WI38 (cell line): ENCODE measurements at regions not wholly inside any gene's neighbourhood (a gene's known extent, or its start where the extent isn't known, plus 50 kb on each side); places are given as distances from the start of the nearest gene placed in this dataset.

ENCODE experiments used
- H3K4me3 ChIP-seq: 2 replicates; pipeline ENCODE4 v1.5.1; 2011; ENCODE audit warnings: low read depth, mild to moderate bottlenecking, control low read depth, low read length
- TF ChIP-seq, protein P1 (sequence below): IDR thresholded peaks from 2 replicates; pipeline ENCODE4 v1.5.1; 2012; ENCODE audit warnings: low read depth, mild to moderate bottlenecking, control low read depth, low read length

DNA sequence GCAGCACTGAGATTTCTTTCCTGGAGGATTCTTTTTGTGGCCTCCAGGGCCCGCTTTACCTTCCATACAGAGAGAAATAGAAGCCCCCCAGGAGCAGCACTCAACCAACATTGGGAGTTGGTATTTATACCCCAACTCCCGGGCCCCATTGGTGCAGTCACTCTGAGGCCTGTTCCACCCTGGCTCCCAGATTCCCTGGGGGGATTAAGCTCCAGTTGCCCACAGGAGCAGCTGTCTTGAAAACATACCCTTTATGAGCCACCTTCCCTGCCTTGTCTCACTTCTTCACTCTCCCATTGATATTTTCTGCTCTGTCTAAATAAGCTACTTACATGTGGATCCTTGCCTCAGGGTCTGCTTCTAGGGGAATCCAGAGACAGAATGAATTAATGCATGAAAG lies 167.8 kb downstream of the KATNIP start:
- TF ChIP-seq, protein P1, sequence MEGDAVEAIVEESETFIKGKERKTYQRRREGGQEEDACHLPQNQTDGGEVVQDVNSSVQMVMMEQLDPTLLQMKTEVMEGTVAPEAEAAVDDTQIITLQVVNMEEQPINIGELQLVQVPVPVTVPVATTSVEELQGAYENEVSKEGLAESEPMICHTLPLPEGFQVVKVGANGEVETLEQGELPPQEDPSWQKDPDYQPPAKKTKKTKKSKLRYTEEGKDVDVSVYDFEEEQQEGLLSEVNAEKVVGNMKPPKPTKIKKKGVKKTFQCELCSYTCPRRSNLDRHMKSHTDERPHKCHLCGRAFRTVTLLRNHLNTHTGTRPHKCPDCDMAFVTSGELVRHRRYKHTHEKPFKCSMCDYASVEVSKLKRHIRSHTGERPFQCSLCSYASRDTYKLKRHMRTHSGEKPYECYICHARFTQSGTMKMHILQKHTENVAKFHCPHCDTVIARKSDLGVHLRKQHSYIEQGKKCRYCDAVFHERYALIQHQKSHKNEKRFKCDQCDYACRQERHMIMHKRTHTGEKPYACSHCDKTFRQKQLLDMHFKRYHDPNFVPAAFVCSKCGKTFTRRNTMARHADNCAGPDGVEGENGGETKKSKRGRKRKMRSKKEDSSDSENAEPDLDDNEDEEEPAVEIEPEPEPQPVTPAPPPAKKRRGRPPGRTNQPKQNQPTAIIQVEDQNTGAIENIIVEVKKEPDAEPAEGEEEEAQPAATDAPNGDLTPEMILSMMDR, result no peak
- no peak overlapping the region for H3K4me3 ChIP-seq

DNA sequence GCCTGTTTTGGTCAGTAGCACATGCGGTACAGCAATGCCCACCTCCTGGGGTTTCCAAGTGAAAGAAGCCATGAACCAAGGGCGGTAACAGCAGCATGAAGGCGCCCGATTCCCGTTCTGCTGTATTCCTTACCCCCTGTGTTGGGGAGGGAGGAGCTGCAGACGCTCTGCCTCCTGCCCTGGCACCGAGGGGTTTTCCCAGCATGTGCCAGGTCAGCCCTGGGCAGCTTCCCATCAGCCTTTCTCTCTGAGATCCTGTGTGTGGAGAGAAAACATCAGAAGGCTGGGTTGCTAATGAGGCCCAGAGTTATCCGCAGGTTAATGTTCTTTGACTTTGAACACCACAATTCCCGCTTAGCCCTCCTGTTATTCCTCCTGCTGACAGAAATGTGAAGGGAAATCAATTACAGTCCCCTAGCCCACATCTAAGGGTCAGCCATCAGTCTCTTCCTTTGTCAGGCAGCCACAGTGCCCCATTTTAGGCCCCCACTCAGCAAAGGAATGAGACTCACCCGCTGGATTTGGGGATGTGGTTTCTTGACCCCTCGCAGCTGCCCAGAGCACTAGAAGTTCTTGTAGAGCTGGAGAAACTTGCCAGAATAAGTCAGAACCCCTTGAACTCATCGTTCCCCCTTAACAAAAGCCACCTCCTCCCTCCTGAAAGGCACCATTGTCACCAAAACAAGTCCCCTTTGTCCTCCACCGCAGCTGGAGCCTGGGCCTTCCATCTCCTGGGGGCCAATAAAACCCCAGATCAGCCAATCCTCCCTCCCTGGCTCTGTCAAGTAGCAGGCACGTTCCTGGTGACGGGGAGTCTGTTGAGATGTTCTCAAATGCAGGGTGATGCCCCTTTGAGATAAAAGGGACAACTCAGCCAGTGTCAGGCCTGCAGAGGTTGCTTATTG lies 168.5 kb downstream of the KATNIP start:
- TF ChIP-seq, protein P1, result no peak
- no peak overlapping the region for H3K4me3 ChIP-seq

DNA sequence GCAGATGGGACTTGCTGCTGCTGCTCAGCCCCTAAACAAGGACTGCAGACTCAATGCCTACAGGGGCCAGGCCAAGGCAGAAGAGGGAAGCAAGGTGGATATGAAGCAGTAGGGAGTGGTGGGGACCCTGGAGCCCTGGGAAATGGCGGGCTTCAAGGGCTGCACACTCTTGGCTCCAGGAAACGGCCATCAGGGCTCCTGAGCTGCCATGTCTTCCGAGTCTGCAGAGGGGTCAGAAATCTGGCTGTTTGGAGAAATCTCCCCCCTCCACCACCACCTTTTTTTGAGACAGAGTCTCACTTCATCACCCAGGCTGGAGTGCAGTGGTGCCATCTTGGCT lies 169.1 kb downstream of the KATNIP start:
- TF ChIP-seq, protein P1, result no peak

DNA sequence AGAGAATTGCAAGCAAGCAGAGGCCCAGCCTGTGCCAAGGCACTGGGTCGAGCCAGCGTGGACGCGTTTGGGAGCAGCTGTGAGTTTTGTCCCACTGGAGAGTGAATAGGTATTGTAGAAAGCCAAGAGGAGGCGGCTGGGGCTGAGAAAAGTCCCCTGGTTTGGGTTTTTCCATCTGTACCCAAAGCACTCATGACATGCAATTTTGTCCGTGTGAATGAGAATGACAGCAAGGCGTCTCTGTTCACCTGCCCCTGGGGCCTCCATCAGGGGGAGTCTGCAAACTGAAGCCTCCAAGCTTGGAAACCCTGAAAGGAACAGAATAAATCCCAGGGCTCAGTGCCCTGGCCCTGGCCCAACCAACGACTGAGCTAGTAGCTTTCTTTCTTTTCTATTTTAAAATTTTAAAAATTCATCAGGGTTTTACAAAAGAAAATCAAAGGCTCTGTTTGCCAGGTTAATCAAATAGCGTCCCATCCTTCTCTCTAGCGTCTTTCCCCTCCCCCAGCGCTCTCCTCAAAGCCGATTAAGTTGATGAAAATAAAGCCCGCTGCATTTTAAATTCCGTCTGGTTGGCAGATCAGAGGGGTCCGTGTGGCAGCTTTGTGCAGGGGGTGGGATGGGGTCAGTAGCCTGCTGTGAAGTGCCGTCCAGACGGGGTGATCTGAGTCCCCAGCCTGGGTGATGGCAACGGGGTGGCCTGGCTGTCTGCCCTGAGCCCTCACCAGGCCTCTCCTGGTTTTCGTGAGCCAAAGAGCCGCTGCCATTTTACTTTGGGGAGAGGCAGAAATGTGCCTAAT lies 171.0 kb downstream of the KATNIP start:
- H3K4me3 ChIP-seq, result no peak overlapping the region
- TF ChIP-seq, protein P1, result no peak

More for the DNA sequence above, 169.1 kb downstream of the KATNIP start:
- no peak overlapping the region for H3K4me3 ChIP-seq

DNA sequence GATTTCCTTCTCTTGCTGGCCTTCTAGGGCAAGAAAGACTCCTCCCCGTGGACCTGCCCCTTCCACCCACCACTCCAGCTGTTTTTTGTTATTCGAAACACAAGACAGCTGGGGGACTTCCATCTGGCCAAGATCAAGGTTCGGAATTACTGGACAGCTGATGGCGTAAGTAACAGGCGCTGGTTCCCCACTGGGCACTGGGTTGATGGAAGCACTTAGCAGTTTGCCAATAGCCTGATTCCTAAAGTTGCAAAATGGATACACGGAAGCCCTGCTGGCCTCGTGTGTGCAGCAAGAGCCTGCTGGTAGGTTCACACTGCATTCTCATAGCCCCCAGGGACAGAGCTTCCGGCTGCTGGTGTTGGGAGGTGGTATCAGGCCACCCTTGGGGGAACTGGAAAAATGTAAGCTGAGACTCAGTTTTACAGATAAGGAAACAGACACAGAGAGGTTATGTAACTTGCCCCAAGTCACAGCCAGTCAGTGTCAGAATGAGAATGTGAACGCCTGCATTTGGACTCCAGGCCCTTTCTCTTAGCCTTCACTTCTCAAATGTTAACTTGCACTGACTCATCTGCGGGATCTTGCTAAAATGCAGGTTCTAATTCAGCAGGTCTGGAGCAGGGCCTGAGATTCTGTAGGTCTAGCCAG lies 171.7 kb downstream of the KATNIP start:
- no peak overlapping the region for H3K4me3 ChIP-seq
- TF ChIP-seq, protein P1, result no peak

DNA sequence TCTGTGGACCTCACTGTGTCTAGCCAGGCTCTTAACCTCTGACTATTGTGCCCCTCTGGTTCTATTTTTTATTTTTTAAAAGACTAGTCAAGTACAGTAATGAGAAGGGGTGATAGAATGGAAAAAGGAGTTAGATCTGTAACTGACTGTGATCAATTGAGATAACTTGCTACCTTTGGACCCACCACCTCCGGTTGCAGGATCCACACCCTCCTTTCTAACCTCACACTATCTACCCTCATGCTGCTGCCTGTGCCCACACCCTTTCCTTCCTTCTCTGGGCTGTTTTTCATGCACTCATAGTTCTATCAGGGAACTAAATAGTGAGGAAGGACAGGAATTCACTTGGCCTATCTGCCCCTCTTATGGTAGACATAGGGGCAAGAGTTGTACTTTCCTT lies 172.3 kb downstream of the KATNIP start:
- TF ChIP-seq, protein P1, result no peak
- no peak overlapping the region for H3K4me3 ChIP-seq
